GM23338 (cell line): ENCODE measurements at regions not wholly inside any gene's neighbourhood (a gene's known extent, or its start where the extent isn't known, plus 50 kb on each side); places are given as distances from the start of the nearest gene placed in this dataset.
"Not testable (repeated sequence)": the region's sequence is repeated elsewhere in the genome, so short reads cannot be mapped to it uniquely, and the experiment has no call there.

Experiments used
- ATAC-seq: fragments of 200-7000 bp; cut with Tn5 transposase; 3 replicates; pipeline ENCODE4 v1.9.1; 2020
- DNase-seq: peaks from one replicate; pipeline ENCODE4 v3.0.0-alpha.2; 2015; ENCODE audit warnings: low spot score
- H2AFZ ChIP-seq: fragments of 200-600 bp; sonication (generic); 2 replicates; pipeline ENCODE4 v1.8.0; 2016; ENCODE audit warnings: antibody characterized with exemption, mild to moderate bottlenecking, moderate library complexity
- H3F3A ChIP-seq: fragments of 200-600 bp; sonication (generic); replicated peaks from 2 replicates; pipeline ENCODE4 v1.8.0; 2017; ENCODE audit warnings: antibody characterized with exemption, mixed run types, low read depth
- H3K27ac ChIP-seq: fragments of 200-600 bp; sonication (generic); 2 replicates; pipeline ENCODE4 v1.6.1; 2016; ENCODE audit warnings: low read depth
- H3K27me3 ChIP-seq: fragments of 200-600 bp; sonication (generic); 2 replicates; pipeline ENCODE4 v1.8.0; 2016; ENCODE audit warnings: mild to moderate bottlenecking, mixed run types, moderate library complexity; ENCODE audit not compliant: insufficient read depth
- H3K36me3 ChIP-seq: fragments of 200-600 bp; sonication (generic); 2 replicates; pipeline ENCODE4 v1.8.0; 2016; ENCODE audit warnings: mild to moderate bottlenecking; ENCODE audit not compliant: insufficient read depth
- H3K4me1 ChIP-seq: fragments of 200-600 bp; sonication (generic); 2 replicates; pipeline ENCODE4 v1.8.0; 2016; ENCODE audit warnings: mild to moderate bottlenecking, moderate library complexity; ENCODE audit not compliant: insufficient read depth
- H3K4me2 ChIP-seq: fragments of 200-600 bp; sonication (generic); 2 replicates; pipeline ENCODE4 v1.7.1; 2017; ENCODE audit warnings: mixed run types
- H3K4me3 ChIP-seq: fragments of 200-600 bp; sonication (generic); 2 replicates; pipeline ENCODE4 v1.6.1; 2016; ENCODE audit warnings: mixed run types
- H3K79me2 ChIP-seq: fragments of 200-600 bp; sonication (generic); replicated peaks from 2 replicates; pipeline ENCODE4 v1.8.0; 2017; ENCODE audit warnings: mild to moderate bottlenecking; ENCODE audit not compliant: insufficient read depth
- H3K9me2 ChIP-seq: fragments of 200-600 bp; sonication (generic); 2 replicates; pipeline ENCODE4 v1.8.0; 2017; ENCODE audit not compliant: insufficient read depth
- H4K20me1 ChIP-seq: fragments of 200-600 bp; sonication (generic); replicated peaks from 2 replicates; pipeline ENCODE4 v1.8.0; 2017; ENCODE audit warnings: mild to moderate bottlenecking; ENCODE audit not compliant: insufficient read depth
- H3K27ac Mint-ChIP-seq: 2 replicates; pipeline ENCODE4 v1.8.0; 2020; ENCODE audit warnings: inconsistent platforms, mild to moderate bottlenecking, moderate library complexity, mixed read lengths
- H3K27me3 Mint-ChIP-seq: 3 replicates; pipeline ENCODE4 v1.8.0; 2022; ENCODE audit warnings: low read depth, mild to moderate bottlenecking, moderate library complexity, mixed read lengths, inconsistent platforms; ENCODE audit not compliant: insufficient read depth, poor library complexity
- H3K36me3 Mint-ChIP-seq: 3 replicates; pipeline ENCODE4 v1.8.0; 2021; ENCODE audit warnings: low read depth, mild to moderate bottlenecking, inconsistent platforms, moderate library complexity, mixed read lengths
- H3K4me1 Mint-ChIP-seq: 3 replicates; pipeline ENCODE4 v1.8.0; 2020; ENCODE audit warnings: mild to moderate bottlenecking, inconsistent platforms, mixed read lengths
- H3K4me3 Mint-ChIP-seq: 3 replicates; pipeline ENCODE4 v1.8.0; 2021; ENCODE audit warnings: moderate library complexity, mild to moderate bottlenecking, inconsistent platforms, mixed read lengths
- H3K9me3 Mint-ChIP-seq: 3 replicates; pipeline ENCODE4 v1.8.0; 2020; ENCODE audit warnings: moderate library complexity, mild to moderate bottlenecking, inconsistent platforms, mixed read lengths
- CREB1 ChIP-seq: fragments of 250-450 bp; sonication (Bioruptor Pico); IDR thresholded peaks from 2 replicates; pipeline ENCODE4 v1.5.0; 2020; ENCODE audit warnings: low read depth, mild to moderate bottlenecking, moderate library complexity
- CTCF ChIP-seq, 2 experiments: fragments of 200-600 bp in 1 of 2; sonication (generic) in 1 of 2; conservative IDR thresholded peaks; 2 replicates each; pipeline versions ENCODE4 v1.5.1 to v1.6.1; 2016 to 2017; ENCODE audit warnings: antibody characterized with exemption in 2 of 2, low read depth in 2 of 2, mild to moderate bottlenecking in 2 of 2, moderate library complexity in 1 of 2
- EZH2phosphoT487 ChIP-seq: fragments of 200-600 bp; sonication (generic); IDR thresholded peaks from one replicate; pipeline ENCODE4 v1.8.1; 2018; ENCODE audit warnings: antibody characterized with exemption; ENCODE audit not compliant: unreplicated experiment
- JUNB ChIP-seq: IDR thresholded peaks from one replicate; pipeline ENCODE4 v1.6.1; 2016; ENCODE audit warnings: antibody characterized with exemption; ENCODE audit not compliant: unreplicated experiment
- NANOG ChIP-seq: IDR thresholded peaks from 2 replicates; pipeline ENCODE4 v1.6.1; 2016; ENCODE audit warnings: antibody characterized with exemption, borderline replicate concordance
- POLR2AphosphoS5 ChIP-seq: IDR thresholded peaks from 2 replicates; pipeline ENCODE4 v1.6.1; 2016; ENCODE audit warnings: antibody characterized with exemption, low read depth
- REST ChIP-seq: IDR thresholded peaks from one replicate; pipeline ENCODE4 v1.6.1; 2018; ENCODE audit warnings: antibody characterized with exemption; ENCODE audit not compliant: unreplicated experiment
- STAT1 ChIP-seq: IDR thresholded peaks from one replicate; pipeline ENCODE4 v1.6.1; 2016; ENCODE audit warnings: antibody characterized with exemption; ENCODE audit not compliant: unreplicated experiment
- ZNF114 ChIP-seq: fragments of 250-450 bp; sonication (Bioruptor Pico); IDR thresholded peaks from 2 replicates; pipeline ENCODE4 v1.5.0; 2020; ENCODE audit warnings: mild to moderate bottlenecking, moderate library complexity
- ZNF331 ChIP-seq: fragments of 250-450 bp; sonication (Bioruptor Pico); IDR thresholded peaks from 2 replicates; pipeline ENCODE4 v1.5.0; 2020; ENCODE audit warnings: low read depth, mild to moderate bottlenecking, moderate library complexity
- TF ChIP-seq, protein P1 (sequence below): fragments of 250-450 bp; sonication (Bioruptor Pico); IDR thresholded peaks from 2 replicates; pipeline ENCODE4 v1.5.0; 2020; ENCODE audit warnings: mild to moderate bottlenecking, moderate library complexity

DNA sequence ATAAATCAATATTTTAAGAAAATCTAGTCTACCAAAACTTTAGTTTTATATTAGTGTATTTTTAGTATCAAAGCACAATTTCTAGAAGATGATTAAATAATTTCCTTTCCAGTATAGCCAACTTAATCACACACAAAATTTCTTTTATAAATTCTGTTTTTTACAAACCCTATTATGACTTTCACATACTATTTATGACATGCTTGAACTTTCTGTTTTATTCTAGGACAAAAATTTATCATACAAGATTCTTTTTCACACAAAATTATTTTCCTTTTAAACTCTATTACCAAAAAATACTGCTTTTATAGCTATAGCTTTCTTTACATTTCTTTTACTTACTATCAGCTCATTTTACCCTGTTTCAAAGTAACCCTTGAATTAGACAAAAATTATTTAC lies 149.5 kb downstream of the OR13H1 start:
- Mint-ChIP-seq H3K27ac (no peak overlapping the region), H3K27me3 (peaks cover 1% of the 10 kb centered on the region), H3K36me3 (peaks cover 89% of the 10 kb centered on the region), H3K4me1 (no peaks in the 10 kb centered on the region), H3K4me3 (no peak overlapping the region), H3K9me3 (peaks cover 57% of the 10 kb centered on the region)
- no peak for DNase-seq
- H3K4me1 ChIP-seq = no peaks in the 10 kb centered on the region
- no peak for TF ChIP-seq ZNF114 (CRISPR knock-in tag)
- no peak for TF ChIP-seq CTCF (conservative IDR thresholded peaks at IDR 0.05; ENCODE audit: low read depth in 2 of 2)
- TF ChIP-seq JUNB = no peak
- TF ChIP-seq EZH2phosphoT487 = no peak
- TF ChIP-seq REST = no peak
- TF ChIP-seq POLR2AphosphoS5 = no peak
- TF ChIP-seq, protein P1, sequence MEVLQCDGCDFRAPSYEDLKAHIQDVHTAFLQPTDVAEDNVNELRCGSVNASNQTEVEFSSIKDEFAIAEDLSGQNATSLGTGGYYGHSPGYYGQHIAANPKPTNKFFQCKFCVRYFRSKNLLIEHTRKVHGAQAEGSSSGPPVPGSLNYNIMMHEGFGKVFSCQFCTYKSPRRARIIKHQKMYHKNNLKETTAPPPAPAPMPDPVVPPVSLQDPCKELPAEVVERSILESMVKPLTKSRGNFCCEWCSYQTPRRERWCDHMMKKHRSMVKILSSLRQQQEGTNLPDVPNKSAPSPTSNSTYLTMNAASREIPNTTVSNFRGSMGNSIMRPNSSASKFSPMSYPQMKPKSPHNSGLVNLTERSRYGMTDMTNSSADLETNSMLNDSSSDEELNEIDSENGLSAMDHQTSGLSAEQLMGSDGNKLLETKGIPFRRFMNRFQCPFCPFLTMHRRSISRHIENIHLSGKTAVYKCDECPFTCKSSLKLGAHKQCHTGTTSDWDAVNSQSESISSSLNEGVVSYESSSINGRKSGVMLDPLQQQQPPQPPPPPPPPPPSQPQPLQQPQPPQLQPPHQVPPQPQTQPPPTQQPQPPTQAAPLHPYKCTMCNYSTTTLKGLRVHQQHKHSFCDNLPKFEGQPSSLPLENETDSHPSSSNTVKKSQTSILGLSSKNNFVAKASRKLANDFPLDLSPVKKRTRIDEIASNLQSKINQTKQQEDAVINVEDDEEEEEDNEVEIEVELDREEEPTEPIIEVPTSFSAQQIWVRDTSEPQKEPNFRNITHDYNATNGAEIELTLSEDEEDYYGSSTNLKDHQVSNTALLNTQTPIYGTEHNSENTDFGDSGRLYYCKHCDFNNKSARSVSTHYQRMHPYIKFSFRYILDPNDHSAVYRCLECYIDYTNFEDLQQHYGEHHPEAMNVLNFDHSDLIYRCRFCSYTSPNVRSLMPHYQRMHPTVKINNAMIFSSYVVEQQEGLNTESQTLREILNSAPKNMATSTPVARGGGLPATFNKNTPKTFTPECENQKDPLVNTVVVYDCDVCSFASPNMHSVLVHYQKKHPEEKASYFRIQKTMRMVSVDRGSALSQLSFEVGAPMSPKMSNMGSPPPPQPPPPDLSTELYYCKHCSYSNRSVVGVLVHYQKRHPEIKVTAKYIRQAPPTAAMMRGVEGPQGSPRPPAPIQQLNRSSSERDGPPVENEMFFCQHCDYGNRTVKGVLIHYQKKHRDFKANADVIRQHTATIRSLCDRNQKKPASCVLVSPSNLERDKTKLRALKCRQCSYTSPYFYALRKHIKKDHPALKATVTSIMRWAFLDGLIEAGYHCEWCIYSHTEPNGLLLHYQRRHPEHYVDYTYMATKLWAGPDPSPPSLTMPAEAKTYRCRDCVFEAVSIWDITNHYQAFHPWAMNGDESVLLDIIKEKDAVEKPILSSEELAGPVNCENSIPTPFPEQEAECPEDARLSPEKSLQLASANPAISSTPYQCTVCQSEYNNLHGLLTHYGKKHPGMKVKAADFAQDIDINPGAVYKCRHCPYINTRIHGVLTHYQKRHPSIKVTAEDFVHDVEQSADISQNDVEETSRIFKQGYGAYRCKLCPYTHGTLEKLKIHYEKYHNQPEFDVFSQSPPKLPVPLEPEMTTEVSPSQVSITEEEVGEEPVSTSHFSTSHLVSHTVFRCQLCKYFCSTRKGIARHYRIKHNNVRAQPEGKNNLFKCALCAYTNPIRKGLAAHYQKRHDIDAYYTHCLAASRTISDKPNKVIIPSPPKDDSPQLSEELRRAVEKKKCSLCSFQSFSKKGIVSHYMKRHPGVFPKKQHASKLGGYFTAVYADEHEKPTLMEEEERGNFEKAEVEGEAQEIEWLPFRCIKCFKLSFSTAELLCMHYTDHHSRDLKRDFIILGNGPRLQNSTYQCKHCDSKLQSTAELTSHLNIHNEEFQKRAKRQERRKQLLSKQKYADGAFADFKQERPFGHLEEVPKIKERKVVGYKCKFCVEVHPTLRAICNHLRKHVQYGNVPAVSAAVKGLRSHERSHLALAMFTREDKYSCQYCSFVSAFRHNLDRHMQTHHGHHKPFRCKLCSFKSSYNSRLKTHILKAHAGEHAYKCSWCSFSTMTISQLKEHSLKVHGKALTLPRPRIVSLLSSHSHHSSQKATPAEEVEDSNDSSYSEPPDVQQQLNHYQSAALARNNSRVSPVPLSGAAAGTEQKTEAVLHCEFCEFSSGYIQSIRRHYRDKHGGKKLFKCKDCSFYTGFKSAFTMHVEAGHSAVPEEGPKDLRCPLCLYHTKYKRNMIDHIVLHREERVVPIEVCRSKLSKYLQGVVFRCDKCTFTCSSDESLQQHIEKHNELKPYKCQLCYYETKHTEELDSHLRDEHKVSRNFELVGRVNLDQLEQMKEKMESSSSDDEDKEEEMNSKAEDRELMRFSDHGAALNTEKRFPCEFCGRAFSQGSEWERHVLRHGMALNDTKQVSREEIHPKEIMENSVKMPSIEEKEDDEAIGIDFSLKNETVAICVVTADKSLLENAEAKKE = no peak
- TF ChIP-seq CREB1 (CRISPR knock-in tag) = no peak
- TF ChIP-seq ZNF331 (CRISPR knock-in tag) = no peak
- TF ChIP-seq NANOG = no peak
- TF ChIP-seq STAT1 = no peak
- no peak overlapping the region for H3K4me3 ChIP-seq
- H3F3A ChIP-seq = no peaks in the 10 kb centered on the region
- no peaks in the 10 kb centered on the region for H3K27me3 ChIP-seq
- H3K27ac ChIP-seq = no peak overlapping the region
- H3K9me2 ChIP-seq = no peaks in the 10 kb centered on the region
- peaks cover 38% of the 10 kb centered on the region for H3K36me3 ChIP-seq
- H2AFZ ChIP-seq = no peak overlapping the region
- no peak overlapping the region for H3K4me2 ChIP-seq
- H4K20me1 ChIP-seq = no peaks in the 10 kb centered on the region
- H3K79me2 ChIP-seq = no peaks in the 10 kb centered on the region
- ATAC-seq = no peak

GRCh38 chrX:131696989-131697388 lies 153.1 kb downstream of the OR13H1 start:
- H3K4me2 ChIP-seq, ATAC-seq, H3K9me2 ChIP-seq, H3K27ac Mint-ChIP-seq, H3K4me3 Mint-ChIP-seq, H3K4me1 Mint-ChIP-seq, H3K27me3 ChIP-seq, H4K20me1 ChIP-seq, H3K27me3 Mint-ChIP-seq, H2AFZ ChIP-seq, H3F3A ChIP-seq, DNase-seq, H3K27ac ChIP-seq, H3K4me3 ChIP-seq, H3K4me1 ChIP-seq, H3K79me2 ChIP-seq: not testable (repeated sequence)
- Mint-ChIP-seq H3K36me3 (peaks cover 89% of the 10 kb centered on the region), H3K9me3 (peaks cover 45% of the 10 kb centered on the region)
- H3K36me3 ChIP-seq = peaks cover 29% of the 10 kb centered on the region
